Keratinocyte (primary cell): ENCODE measurements at regions not wholly inside any gene's neighbourhood (a gene's known extent, or its start where the extent isn't known, plus 50 kb on each side); places are given as distances from the start of the nearest gene placed in this dataset.
"Not testable (repeated sequence)": the region's sequence is repeated elsewhere in the genome, so short reads cannot be mapped to it uniquely, and the experiment has no call there.

Experiments used
- DNase-seq: peaks from one replicate; pipeline ENCODE4 v3.0.0-alpha.2; 2011; ENCODE audit warnings: low read depth, missing footprints, low spot score
- FAIRE-seq: peaks from 2 replicates; lab custom pipeline; 2011; peaks lifted over from hg19 to GRCh38; lab: Jason Lieb, UNC
- H2AFZ ChIP-seq: 2 replicates; pipeline ENCODE4 v1.6.0; 2012; ENCODE audit warnings: low read length, control low read depth, inconsistent platforms; ENCODE audit not compliant: control insufficient read depth
- H3K27ac ChIP-seq: 2 replicates; pipeline ENCODE4 v1.5.1; 2011; ENCODE audit warnings: low read length; ENCODE audit not compliant: control insufficient read depth, insufficient read depth
- H3K27me3 ChIP-seq: 3 replicates; pipeline ENCODE4 v1.6.0; 2011; ENCODE audit warnings: low read length; ENCODE audit not compliant: control insufficient read depth, insufficient read depth; ENCODE audit errors: extremely low read depth
- H3K36me3 ChIP-seq, 2 experiments: 2 replicates in 1 of 2; 3 replicates in 1 of 2; pipeline ENCODE4 v1.5.1; 2011; ENCODE audit warnings: low read length in 2 of 2, mild to moderate bottlenecking in 1 of 2; ENCODE audit not compliant: control insufficient read depth in 2 of 2, insufficient read depth in 2 of 2; ENCODE audit errors: extremely low read depth in 1 of 2
- H3K4me1 ChIP-seq: 3 replicates; pipeline ENCODE4 v1.5.1; 2011; ENCODE audit warnings: low read length; ENCODE audit not compliant: control insufficient read depth, insufficient read depth; ENCODE audit errors: extremely low read depth
- H3K4me2 ChIP-seq: 3 replicates; pipeline ENCODE4 v1.6.0; 2011; ENCODE audit warnings: low read depth, low read length; ENCODE audit not compliant: control insufficient read depth, insufficient read depth; ENCODE audit errors: extremely low read depth
- H3K4me3 ChIP-seq, 3 experiments: fragments of 200-600 bp in 1 of 3; sonication (generic) in 1 of 3; 2 replicates in 2 of 3; 3 replicates in 1 of 3; pipeline ENCODE4 v1.5.1; 2011 to 2016; ENCODE audit warnings: low read length in 3 of 3, mild to moderate bottlenecking in 3 of 3, control low read depth in 2 of 3, inconsistent platforms in 1 of 3, low read depth in 1 of 3, mixed read lengths in 1 of 3, mixed run types in 1 of 3, moderate library complexity in 1 of 3; ENCODE audit not compliant: control insufficient read depth in 2 of 3, insufficient read depth in 2 of 3; ENCODE audit errors: extremely low read depth in 1 of 3
- H3K79me2 ChIP-seq: 2 replicates; pipeline ENCODE4 v1.6.0; 2012; ENCODE audit warnings: low read length; ENCODE audit not compliant: control insufficient read depth, insufficient read depth
- H3K9ac ChIP-seq: 3 replicates; pipeline ENCODE4 v1.6.0; 2011; ENCODE audit warnings: low read length; ENCODE audit not compliant: control insufficient read depth, insufficient read depth; ENCODE audit errors: extremely low read depth
- H3K9me1 ChIP-seq: 3 replicates; pipeline ENCODE4 v1.6.0; 2011; ENCODE audit warnings: low read length; ENCODE audit not compliant: control insufficient read depth, insufficient read depth; ENCODE audit errors: extremely low read depth
- H3K9me3 ChIP-seq: 2 replicates; pipeline ENCODE4 v1.5.1; 2012; ENCODE audit warnings: low read depth, low read length; ENCODE audit not compliant: control insufficient read depth
- H4K20me1 ChIP-seq: 3 replicates; pipeline ENCODE4 v1.6.0; 2011; ENCODE audit warnings: low read length; ENCODE audit not compliant: control insufficient read depth, insufficient read depth; ENCODE audit errors: extremely low read depth
- dilution Hi-C: fragments of 300-500 bp; cut with MboI; formaldehyde crosslinking; loops from one replicate; pipeline ENCODE4 v1.7.0; 2020; ENCODE audit warnings: low sequenced_read_pairs; ENCODE audit not compliant: extremely low pct_ligation_motif_present

DNA sequence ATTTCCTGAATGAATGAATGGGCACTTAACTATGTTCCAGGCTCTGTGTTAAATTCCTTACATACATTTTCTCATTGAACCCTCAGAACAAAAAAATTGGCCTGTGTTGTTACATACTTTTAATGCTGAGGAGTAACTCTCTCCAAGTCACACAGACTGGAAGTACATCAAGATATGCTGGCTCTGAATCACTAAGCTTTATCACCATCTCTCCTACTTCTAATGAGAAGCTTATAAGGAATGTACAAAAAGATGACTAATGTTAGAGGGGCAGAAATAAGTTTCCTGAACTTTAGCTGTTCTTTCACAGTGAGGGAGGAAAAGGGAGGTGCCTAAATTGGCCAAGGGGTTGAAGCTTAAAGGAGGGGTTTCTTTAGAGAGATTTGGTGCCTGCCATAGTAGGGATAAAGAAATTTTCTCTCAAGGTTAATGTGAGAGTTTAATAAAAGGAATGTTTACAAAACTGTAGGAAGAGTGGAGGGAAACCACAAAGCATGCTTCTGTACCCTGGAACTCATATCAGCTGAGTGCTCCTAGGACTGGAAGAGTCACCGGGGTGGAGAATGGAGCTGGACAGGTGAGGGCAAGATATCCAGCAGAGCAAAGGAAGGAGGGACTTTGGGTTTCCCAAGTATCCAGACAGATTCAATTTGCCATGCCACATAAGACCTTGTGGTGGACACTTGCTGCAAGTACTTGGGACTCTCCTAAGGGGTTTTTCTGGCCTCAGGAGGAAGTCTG is 1718.4 kb downstream of the KHDRBS2 start:
- FAIRE-seq, H3K79me2 ChIP-seq, H3K9me1 ChIP-seq, H3K4me1 ChIP-seq, H3K27me3 ChIP-seq, H3K36me3 ChIP-seq, H3K9ac ChIP-seq, H3K4me3 ChIP-seq, H3K27ac ChIP-seq, H2AFZ ChIP-seq, H3K9me3 ChIP-seq, DNase-seq, dilution Hi-C loops, H3K4me2 ChIP-seq, H4K20me1 ChIP-seq: not testable (repeated sequence)

GRCh38 chr6:60566387-60566786 is 1719.6 kb downstream of the KHDRBS2 start:
- FAIRE-seq, H3K36me3 ChIP-seq, H3K79me2 ChIP-seq, DNase-seq, H2AFZ ChIP-seq, H3K9me1 ChIP-seq, H3K4me3 ChIP-seq, H3K9ac ChIP-seq, H3K27me3 ChIP-seq, H3K9me3 ChIP-seq, H4K20me1 ChIP-seq, H3K4me1 ChIP-seq, H3K4me2 ChIP-seq, dilution Hi-C loops, H3K27ac ChIP-seq: not testable (repeated sequence)

- H3K27ac ChIP-seq, H3K9me1 ChIP-seq, DNase-seq, FAIRE-seq, H2AFZ ChIP-seq, H3K36me3 ChIP-seq, H3K79me2 ChIP-seq, H3K4me1 ChIP-seq, H4K20me1 ChIP-seq, dilution Hi-C loops, H3K4me3 ChIP-seq, H3K9ac ChIP-seq, H3K9me3 ChIP-seq, H3K4me2 ChIP-seq, H3K27me3 ChIP-seq: not testable (repeated sequence)
Observed at GRCh38 chr6:60559702-60560101, 1726.3 kb downstream of the KHDRBS2 start.

DNA sequence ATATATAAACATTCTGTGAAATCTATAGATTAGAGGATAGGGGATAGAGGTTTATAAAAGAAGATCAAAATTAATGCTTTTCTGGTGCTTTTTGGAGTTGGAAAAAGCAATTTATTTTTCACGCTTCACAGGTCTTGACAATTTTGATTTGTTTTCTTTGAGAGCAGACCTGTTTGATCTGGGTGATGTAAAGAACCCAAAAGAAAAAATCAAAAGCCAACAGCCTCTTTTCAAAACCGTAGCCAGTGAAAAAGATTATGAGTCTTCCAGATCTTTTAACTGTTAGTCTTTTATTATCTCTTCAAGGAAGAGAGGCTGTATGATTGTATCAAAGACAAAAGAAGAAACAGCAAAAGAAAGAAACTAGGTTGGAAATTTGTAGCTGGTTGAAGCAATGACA is 1738.7 kb downstream of the KHDRBS2 start:
- H3K27ac ChIP-seq, H3K9me1 ChIP-seq, H2AFZ ChIP-seq, H3K4me2 ChIP-seq, H3K36me3 ChIP-seq, FAIRE-seq, H3K9me3 ChIP-seq, H4K20me1 ChIP-seq, H3K9ac ChIP-seq, H3K4me3 ChIP-seq, dilution Hi-C loops, H3K79me2 ChIP-seq, H3K4me1 ChIP-seq, H3K27me3 ChIP-seq, DNase-seq: not testable (repeated sequence)

DNA sequence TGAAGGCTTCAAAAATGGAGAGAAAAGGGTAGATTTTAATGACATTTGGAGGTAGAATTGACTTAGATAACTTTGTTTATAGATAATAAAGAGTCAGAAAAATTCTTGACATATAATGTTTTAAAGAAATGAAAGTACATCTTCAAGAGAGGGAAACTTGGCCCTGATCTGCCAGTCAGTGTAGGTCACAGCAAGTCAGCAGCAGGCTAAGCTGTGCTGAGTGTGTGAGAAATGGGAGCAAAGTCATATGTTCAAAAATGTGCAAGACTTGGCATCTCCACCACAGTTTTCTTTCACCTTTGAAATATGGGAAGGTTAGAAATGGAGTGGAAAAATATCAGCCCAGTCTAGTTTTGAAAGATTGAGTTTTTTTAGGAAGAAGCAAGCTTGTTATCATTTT is 1761.3 kb downstream of the KHDRBS2 start:
- dilution Hi-C loops, H4K20me1 ChIP-seq, H3K4me3 ChIP-seq, H2AFZ ChIP-seq, H3K9me3 ChIP-seq, H3K9me1 ChIP-seq, H3K79me2 ChIP-seq, H3K27ac ChIP-seq, H3K9ac ChIP-seq, H3K4me1 ChIP-seq, H3K27me3 ChIP-seq, DNase-seq, H3K4me2 ChIP-seq, FAIRE-seq, H3K36me3 ChIP-seq: not testable (repeated sequence)
